Esophagus squamous epithelium (tissue), 5 donors: ENCODE measurements at regions not wholly inside any gene's neighbourhood (a gene's known extent, or its start where the extent isn't known, plus 50 kb on each side); places are given as distances from the start of the nearest gene placed in this dataset.

Experiments
- DNase-seq: peaks from one replicate; lab custom pipeline; 2025; lab: John Stamatoyannopoulos, UW
- H3K27ac ChIP-seq, 4 donors: fragments of 200-600 bp; sonication (generic); one replicate each; pipeline ENCODE4 v1.5.1; 2016 to 2019; ENCODE audit warnings: mild to moderate bottlenecking in 1 of 4
- H3K27me3 ChIP-seq, 4 donors: fragments of 200-600 bp; sonication (generic); 1 replicate in 3 of 4; 2 replicates in 1 of 4; pipeline versions ENCODE4 v1.5.1 to v1.6.0; 2017 to 2021; ENCODE audit warnings: antibody characterized with exemption in 1 of 4
- H3K36me3 ChIP-seq, 3 donors: fragments of 200-600 bp; sonication (generic); one replicate each; pipeline ENCODE4 v1.5.1; 2016 to 2019
- H3K4me1 ChIP-seq, 3 donors: fragments of 200-600 bp; sonication (generic); one replicate each; pipeline ENCODE4 v1.5.1; 2017 to 2019
- H3K4me3 ChIP-seq, 4 donors: fragments of 200-600 bp; sonication (generic); 1 replicate in 3 of 4; 2 replicates in 1 of 4; pipeline ENCODE4 v1.5.1; 2016 to 2019; ENCODE audit warnings: mild to moderate bottlenecking in 2 of 4, moderate library complexity in 1 of 4
- H3K9me3 ChIP-seq, 3 donors: fragments of 200-600 bp; sonication (generic); one replicate each; pipeline ENCODE4 v1.5.1; 2016 to 2019
- CTCF ChIP-seq, 6 experiments: fragments of 450-650 bp in 4 of 6; fragments of 200-600 bp in 2 of 6; sonication (generic) in 2 of 6; IDR thresholded peaks; one replicate each; pipeline ENCODE4 v1.5.1; 2016 to 2019; ENCODE audit warnings: antibody characterized with exemption in 6 of 6, mild to moderate bottlenecking in 4 of 6, moderate library complexity in 4 of 6
- POLR2A ChIP-seq, 4 donors: fragments of 450-650 bp; IDR thresholded peaks; one replicate each; pipeline ENCODE4 v1.6.1; 2017; ENCODE audit warnings: antibody characterized with exemption in 4 of 4, mild to moderate bottlenecking in 4 of 4, moderate library complexity in 3 of 4
- WGBS, 2 donors: methylation state at CpG; one replicate each; pipeline ENCODE4 v1.1.5; 2018; 5-methylcytosine and 5-hydroxymethylcytosine counted together
- intact Hi-C: fragments of 100-400 bp; cut with DNase I; formaldehyde crosslinking; loops from one replicate; pipeline ENCODE4 v1.15.0; 2022
- donor health status: DM: yes; HTN: yes; CAD: no.

GRCh38 chr7:13742126-13742525, 247.3 kb downstream of the ETV1 start:
- WGBS, 2 donors: 70 to 74% methylated on average over 2 of the region's 2 CpGs
- Histone ChIP-seq H3K27me3 (no peaks in the 10 kb centered on the region), H3K9me3 (no peaks in the 10 kb centered on the region), H3K27ac (no peak overlapping the region), H3K4me1 (no peaks in the 10 kb centered on the region), H3K4me3 (no peak overlapping the region), H3K36me3 (no peaks in the 10 kb centered on the region)
- intact Hi-C loops: no loop called here
- TF ChIP-seq CTCF (IDR thresholded peaks at IDR 0.05): no peak
- no peak for TF ChIP-seq POLR2A (IDR thresholded peaks at IDR 0.05)
- DNase-seq: no peak

- Histone ChIP-seq H3K36me3 (no peaks in the 10 kb centered on the region), H3K27ac (no peak overlapping the region), H3K27me3 (no peaks in the 10 kb centered on the region), H3K4me3 (no peak overlapping the region), H3K4me1 (no peaks in the 10 kb centered on the region), H3K9me3 (no peaks in the 10 kb centered on the region)
- intact Hi-C loops: no loop called here
- no peak for DNase-seq
- TF ChIP-seq POLR2A (IDR thresholded peaks at IDR 0.05) (no peak), CTCF (IDR thresholded peaks at IDR 0.05) (peak; percentile 10 to 55 (median 46))
- WGBS, 2 donors: 41 to 50% methylated on average over 1 of the region's 1 CpG
These were observed 246.7 kb downstream of the ETV1 start for GRCh38 chr7:13742811-13743210.

DNA sequence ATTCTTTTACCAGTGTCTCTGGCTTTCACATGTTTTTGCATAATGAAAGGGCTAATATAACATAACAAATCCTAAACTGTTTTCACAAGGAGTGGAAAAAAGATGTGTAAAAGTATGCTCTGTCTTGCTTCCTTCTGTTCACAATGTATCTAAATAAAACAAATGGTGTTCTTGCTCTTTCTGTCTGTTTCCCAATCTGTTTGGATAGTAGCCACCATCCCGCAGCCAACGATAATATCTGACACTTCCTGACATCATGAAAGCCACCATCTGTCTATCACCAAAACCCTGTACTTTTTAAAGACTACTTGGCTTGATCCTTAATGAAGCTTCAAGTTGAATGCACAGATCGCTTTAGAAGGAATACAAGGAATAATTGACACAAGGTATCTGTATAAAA, 246.2 kb downstream of the ETV1 start:
- TF ChIP-seq CTCF (IDR thresholded peaks at IDR 0.05) (no peak), POLR2A (IDR thresholded peaks at IDR 0.05) (no peak)
- 38 to 46% methylated on average over 3 of the region's 3 CpGs for WGBS, 2 donors
- no peak overlapping the region for H3K27ac ChIP-seq
- H3K4me3 ChIP-seq: no peak overlapping the region
- no peaks in the 10 kb centered on the region for H3K27me3 ChIP-seq
- no peak for DNase-seq
- no peaks in the 10 kb centered on the region for H3K36me3 ChIP-seq
- H3K9me3 ChIP-seq: no peaks in the 10 kb centered on the region
- no peaks in the 10 kb centered on the region for H3K4me1 ChIP-seq
- intact Hi-C loops: no loop called here

DNA sequence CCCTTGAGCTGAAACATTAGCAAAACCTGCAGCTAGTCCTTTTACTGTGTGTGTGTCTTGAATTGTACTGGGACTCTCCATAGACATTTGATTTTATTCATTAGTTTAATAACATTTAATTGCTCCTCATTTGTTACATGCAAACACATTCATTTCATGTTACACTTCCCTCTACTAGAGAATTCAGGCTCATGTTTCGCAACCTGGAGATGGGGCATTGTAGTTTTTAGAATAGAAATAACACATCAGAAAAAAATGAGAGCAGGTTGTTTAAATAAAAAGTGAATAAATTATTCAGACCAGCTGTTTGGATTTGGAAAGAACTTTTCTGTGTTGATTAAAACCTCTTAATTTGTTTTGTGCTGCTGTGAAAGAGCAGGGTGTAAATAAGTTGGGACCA, 243.9 kb downstream of the ETV1 start:
- WGBS, 2 donors: 88 to 100% methylated on average over 1 of the region's 1 CpG
- Histone ChIP-seq H3K36me3 (no peaks in the 10 kb centered on the region), H3K9me3 (no peaks in the 10 kb centered on the region), H3K4me1 (no peaks in the 10 kb centered on the region), H3K27ac (no peak overlapping the region), H3K27me3 (no peaks in the 10 kb centered on the region), H3K4me3 (no peak overlapping the region)
- intact Hi-C loops: no loop called here
- DNase-seq: no peak
- TF ChIP-seq CTCF (IDR thresholded peaks at IDR 0.05) (no peak), POLR2A (IDR thresholded peaks at IDR 0.05) (no peak)

- no peak for TF ChIP-seq CTCF (IDR thresholded peaks at IDR 0.05)
- no peak for TF ChIP-seq POLR2A (IDR thresholded peaks at IDR 0.05)
- H3K4me1 ChIP-seq: no peaks in the 10 kb centered on the region
- no peak overlapping the region for H3K4me3 ChIP-seq
- WGBS, 2 donors: 52 to 56% methylated on average over 6 of the region's 6 CpGs
- no peak for DNase-seq
- no peaks in the 10 kb centered on the region for H3K36me3 ChIP-seq
- intact Hi-C loops: no loop called here
- no peaks in the 10 kb centered on the region for H3K9me3 ChIP-seq
- H3K27me3 ChIP-seq: no peaks in the 10 kb centered on the region
- H3K27ac ChIP-seq: no peak overlapping the region
These were observed 240.5 kb downstream of the ETV1 start for GRCh38 chr7:13748998-13749397.
